ENCODE measurements at regions not wholly inside any gene's neighbourhood (a gene's known extent, or its start where the extent isn't known, plus 50 kb on each side); places are given as distances from the start of the nearest gene placed in this dataset.

DNA sequence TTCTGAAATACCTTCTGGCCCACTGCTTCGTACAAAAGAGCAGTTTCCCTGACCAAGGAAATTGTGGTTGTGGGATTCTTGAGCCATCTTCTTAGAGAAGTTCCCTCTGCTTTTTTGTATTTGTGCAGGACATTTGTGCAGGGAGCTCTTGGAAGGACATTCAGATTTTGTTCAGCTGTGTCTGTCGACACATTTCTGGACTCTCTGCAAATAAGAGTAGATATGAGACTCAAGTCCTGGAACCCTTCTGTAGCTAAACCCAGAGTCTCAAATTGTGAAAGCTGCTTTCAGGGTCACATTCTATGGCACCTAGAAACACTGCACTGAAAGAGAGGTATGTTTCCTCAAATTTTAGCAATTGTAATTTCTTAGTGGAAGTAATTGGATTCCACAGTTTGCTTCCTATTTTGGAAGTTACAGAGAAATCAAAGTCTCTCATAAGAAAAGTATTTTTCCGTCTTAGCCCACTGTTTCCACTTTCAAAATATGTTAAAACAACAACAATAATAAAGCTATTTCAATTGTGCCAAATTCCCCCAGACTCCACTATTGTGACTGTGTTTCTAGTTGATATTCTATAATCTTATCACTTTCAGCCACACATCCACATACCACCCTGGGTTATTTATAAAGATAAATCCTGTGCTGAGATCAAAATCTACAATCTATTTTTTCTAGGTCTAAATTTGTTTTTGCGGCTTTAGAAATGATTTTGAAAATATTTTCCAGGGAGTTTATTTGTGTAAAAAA, 224.0 kb downstream of the COG6 start:
- TF ChIP-seq CTCF (IDR thresholded peaks at IDR 0.05) = no peak
- no peak for TF ChIP-seq POLR2A (IDR thresholded peaks at IDR 0.05)
- intact Hi-C loops (cut with DNase I; ENCODE audit: low total_unique reads) = no loop called here
- DNase-seq = no peak
- Histone ChIP-seq H3K4me3 (no peak overlapping the region), H3K9me3 (no peaks in the 10 kb centered on the region), H3K27me3 (no peaks in the 10 kb centered on the region), H3K4me1 (peaks cover 4% of the 10 kb centered on the region), H3K36me3 (ENCODE audit: low read depth, missing control alignments) (no peaks in the 10 kb centered on the region), H3K27ac (peak overlapping the region in 1 of 2 donors; percentile 54)
- WGBS, 2 donors = 55 to 63% methylated on average over 4 of the region's 4 CpGs

DNA sequence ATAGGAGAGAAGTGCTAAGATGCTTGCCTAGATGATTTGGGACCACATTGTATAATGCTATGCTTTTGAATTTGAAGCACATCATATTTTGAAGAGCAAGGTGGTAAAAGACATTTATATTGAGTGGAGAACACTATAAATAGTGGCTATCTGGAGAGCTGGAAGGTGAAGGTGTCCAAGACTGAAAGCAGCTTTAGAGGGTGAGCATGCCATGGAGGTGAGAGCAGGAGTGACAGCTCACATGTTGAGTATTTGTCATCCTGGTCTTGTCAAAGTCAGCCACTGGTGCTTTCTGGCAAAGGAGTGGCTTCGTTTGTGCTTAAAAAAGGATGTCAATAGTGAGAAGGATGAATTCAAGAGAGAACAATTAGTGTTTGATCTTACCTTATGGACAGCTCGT, 225.9 kb downstream of the COG6 start:
- TF ChIP-seq CTCF (IDR thresholded peaks at IDR 0.05) (no peak), POLR2A (IDR thresholded peaks at IDR 0.05) (no peak)
- Histone ChIP-seq H3K27ac (no peak overlapping the region), H3K4me3 (no peak overlapping the region), H3K27me3 (no peaks in the 10 kb centered on the region), H3K4me1 (no peaks in the 10 kb centered on the region), H3K36me3 (ENCODE audit: low read depth, missing control alignments) (no peaks in the 10 kb centered on the region), H3K9me3 (no peaks in the 10 kb centered on the region)
- intact Hi-C loops (cut with DNase I; ENCODE audit: low total_unique reads) = no loop called here
- no peak for DNase-seq
- 41 to 42% methylated on average over 2 of the region's 2 CpGs for WGBS, 2 donors

DNA sequence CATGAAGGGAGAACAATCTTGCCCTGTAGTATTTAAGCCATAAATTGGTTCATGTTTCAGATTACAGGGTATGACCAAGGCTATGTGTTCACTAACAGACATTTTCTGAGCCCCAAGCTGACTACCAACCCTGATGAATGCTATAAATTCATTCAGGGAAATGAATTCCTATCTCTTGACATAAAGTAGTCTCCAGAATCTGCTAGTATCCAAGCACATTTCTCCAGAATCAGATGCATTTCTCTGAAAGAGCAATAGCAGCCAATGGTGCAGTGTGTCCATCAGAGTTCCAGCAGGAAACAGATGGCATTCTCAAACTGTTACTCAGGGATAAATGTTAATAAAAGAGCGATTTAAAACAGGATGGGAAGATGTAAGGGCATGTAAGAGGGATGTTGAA, 226.4 kb downstream of the COG6 start:
- no peak overlapping the region for H3K27ac ChIP-seq
- H3K4me3 ChIP-seq = no peak overlapping the region
- 70 to 78% methylated on average over 1 of the region's 1 CpG for WGBS, 2 donors
- no peaks in the 10 kb centered on the region for H3K36me3 ChIP-seq (ENCODE audit: low read depth, missing control alignments)
- intact Hi-C loops (cut with DNase I; ENCODE audit: low total_unique reads) = no loop called here
- no peaks in the 10 kb centered on the region for H3K27me3 ChIP-seq
- no peak for TF ChIP-seq CTCF (IDR thresholded peaks at IDR 0.05)
- TF ChIP-seq POLR2A (IDR thresholded peaks at IDR 0.05) = no peak
- no peaks in the 10 kb centered on the region for H3K9me3 ChIP-seq
- no peaks in the 10 kb centered on the region for H3K4me1 ChIP-seq
- DNase-seq = no peak

DNA sequence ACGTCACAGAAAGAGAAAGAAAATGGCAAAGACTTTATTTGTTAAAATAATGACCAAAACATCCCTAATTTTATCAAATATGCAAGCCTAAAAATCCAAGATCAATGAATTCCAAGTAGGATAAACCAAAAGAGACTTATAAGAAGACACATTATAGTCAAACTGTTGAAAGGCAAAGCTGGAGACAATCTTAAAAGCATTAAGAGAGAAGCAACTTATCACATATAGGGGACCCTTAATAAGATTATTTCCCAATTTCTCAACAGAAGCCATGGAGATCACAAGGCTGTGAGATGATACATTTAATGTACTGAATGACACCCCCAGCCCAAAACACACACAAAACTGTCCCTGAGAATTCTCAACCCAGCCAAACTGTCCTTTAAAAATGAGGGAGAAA, 228.7 kb downstream of the COG6 start:
- WGBS, 2 donors = 90 to 97% methylated on average over 1 of the region's 1 CpG
- Histone ChIP-seq H3K9me3 (no peaks in the 10 kb centered on the region), H3K36me3 (ENCODE audit: low read depth, missing control alignments) (no peaks in the 10 kb centered on the region), H3K27ac (no peak overlapping the region), H3K27me3 (no peaks in the 10 kb centered on the region), H3K4me1 (no peaks in the 10 kb centered on the region), H3K4me3 (no peak overlapping the region)
- no peak for TF ChIP-seq CTCF (IDR thresholded peaks at IDR 0.05)
- no peak for TF ChIP-seq POLR2A (IDR thresholded peaks at IDR 0.05)
- no peak for DNase-seq
- intact Hi-C loops (cut with DNase I; ENCODE audit: low total_unique reads) = no loop called here

DNA sequence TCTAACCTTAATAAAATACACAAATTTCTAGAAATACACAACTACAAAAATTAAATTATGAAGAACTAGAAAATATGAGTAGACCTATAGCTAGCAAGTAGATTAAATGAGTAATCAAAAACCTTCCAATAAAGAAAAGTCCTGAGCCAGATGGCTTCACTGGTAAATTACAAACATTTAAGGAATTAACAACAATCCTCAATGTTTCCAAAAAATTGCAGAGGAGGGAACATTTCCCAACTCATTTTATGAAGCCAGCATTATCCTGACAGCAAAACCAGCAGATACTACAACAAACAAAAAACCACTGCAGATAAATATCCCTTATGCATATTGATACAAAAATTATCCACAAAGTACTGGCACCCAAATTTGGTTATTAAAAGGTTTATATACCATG, 230.9 kb downstream of the COG6 start:
- TF ChIP-seq POLR2A (IDR thresholded peaks at IDR 0.05) (no peak), CTCF (IDR thresholded peaks at IDR 0.05) (no peak)
- no peaks in the 10 kb centered on the region for H3K9me3 ChIP-seq
- H3K4me3 ChIP-seq = no peak overlapping the region
- no peaks in the 10 kb centered on the region for H3K4me1 ChIP-seq
- no peaks in the 10 kb centered on the region for H3K27me3 ChIP-seq
- intact Hi-C loops (cut with DNase I; ENCODE audit: low total_unique reads) = no loop called here
- DNase-seq = no peak
- no peak overlapping the region for H3K27ac ChIP-seq
- H3K36me3 ChIP-seq (ENCODE audit: low read depth, missing control alignments) = no peaks in the 10 kb centered on the region
